Aorta (tissue), 5 donors: ENCODE measurements at regions not wholly inside any gene's neighbourhood (a gene's known extent, or its start where the extent isn't known, plus 50 kb on each side); places are given as distances from the start of the nearest gene placed in this dataset.

Experiments used
- ATAC-seq: fragments of 200-7000 bp; cut with Tn5 transposase; one replicate; pipeline ENCODE4 v1.9.1; 2022; ENCODE audit warnings: moderate library complexity; ENCODE audit not compliant: low FRiP score
- DNase-seq, 2 donors: peaks; one replicate each; pipeline ENCODE4 v3.0.0-alpha.2; 2020
- H3K27ac ChIP-seq, 2 donors: one replicate each; pipeline ENCODE4 v1.5.1; 2013; ENCODE audit warnings: low read length in 2 of 2, mild to moderate bottlenecking in 2 of 2, moderate library complexity in 2 of 2, control low read depth in 1 of 2, inconsistent platforms in 1 of 2, low read depth in 1 of 2
- H3K27me3 ChIP-seq, 2 donors: one replicate each; pipeline ENCODE4 v1.6.1; 2013; ENCODE audit warnings: control low read depth in 1 of 2, low read length in 1 of 2, mild to moderate bottlenecking in 1 of 2, moderate library complexity in 1 of 2; ENCODE audit not compliant: insufficient read depth in 2 of 2, control insufficient read depth in 1 of 2
- H3K36me3 ChIP-seq, 2 donors: one replicate each; pipeline ENCODE4 v1.6.1; 2013; ENCODE audit warnings: control low read depth in 1 of 2, low read length in 1 of 2, mild to moderate bottlenecking in 1 of 2; ENCODE audit not compliant: insufficient read depth in 2 of 2, control insufficient read depth in 1 of 2
- H3K4me1 ChIP-seq, 2 donors: one replicate each; pipeline ENCODE4 v1.6.1; 2013; ENCODE audit warnings: low read length in 2 of 2, control low read depth in 1 of 2, mild to moderate bottlenecking in 1 of 2, moderate library complexity in 1 of 2; ENCODE audit not compliant: insufficient read depth in 2 of 2, control insufficient read depth in 1 of 2
- H3K4me3 ChIP-seq, 2 donors: one replicate each; pipeline ENCODE4 v1.5.1; 2013; ENCODE audit warnings: low read length in 2 of 2, control low read depth in 1 of 2, mild to moderate bottlenecking in 1 of 2
- H3K9me3 ChIP-seq: one replicate; pipeline ENCODE4 v1.6.1; 2013; ENCODE audit warnings: mild to moderate bottlenecking, low read length; ENCODE audit not compliant: control insufficient read depth
- WGBS, 2 donors: extraction: QIAGEN DNeasy Blood & Tissue Kit; methylation state at CpG; one replicate each; pipeline ENCODE4 v1.1.7; 2013; 5-methylcytosine and 5-hydroxymethylcytosine counted together
- intact Hi-C, 2 donors: fragments of 100-400 bp; cut with DNase I; formaldehyde crosslinking; loops; one replicate each; pipeline versions ENCODE4 v1.14.2 to v1.15.0; 2022
- donor health status: healthy with polysubstance abuse.
- donor health status: Bipolar disorder and iron deficiency.
- donor health status: DM: no; HTN: no; CAD: no.
- donor health status: DM: no; HTN: no; CAD: no.
- donor health status: DM: yes; HTN: yes; CAD: no.

DNA sequence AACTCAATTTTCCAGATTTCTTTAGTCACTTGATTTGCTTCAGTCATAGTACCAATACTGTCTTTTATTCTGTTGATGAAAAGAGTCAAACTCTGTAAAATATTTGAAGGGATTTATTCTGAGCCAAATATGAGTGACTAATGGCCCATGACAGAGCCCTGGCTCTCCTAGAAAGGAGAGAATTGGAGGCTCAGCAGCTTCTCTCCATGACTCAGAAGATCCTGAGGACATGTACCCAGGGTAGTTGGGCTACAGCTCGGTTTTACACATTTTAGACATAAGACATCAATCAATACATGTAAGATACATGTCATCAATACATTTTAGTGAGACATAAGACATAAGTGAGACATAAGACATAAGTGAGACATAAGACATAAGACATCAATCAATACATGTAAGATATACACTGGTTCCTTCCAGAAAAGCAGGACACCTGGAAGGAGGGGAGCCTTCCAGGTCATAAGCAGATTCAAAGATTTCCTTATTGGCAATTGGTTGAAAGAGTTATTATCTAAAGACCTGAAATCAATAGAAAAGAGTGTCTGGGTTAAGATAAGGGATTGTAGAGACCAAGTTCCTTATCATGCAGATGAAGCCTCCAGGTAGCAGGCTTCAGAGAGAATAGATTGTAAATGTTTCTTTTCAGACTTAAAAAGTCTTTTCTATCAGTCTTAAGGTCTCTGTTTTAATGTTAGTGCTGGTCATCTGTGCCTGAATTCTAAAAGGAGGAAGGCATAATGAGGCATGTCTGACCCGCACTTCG lies 179.8 kb upstream of the RFC3 start:
- intact Hi-C loops: no loop called here
- Histone ChIP-seq H3K27ac (no peak overlapping the region), H3K27me3 (no peaks in the 10 kb centered on the region), H3K36me3 (no peaks in the 10 kb centered on the region), H3K9me3 (no peaks in the 10 kb centered on the region), H3K4me1 (peaks cover 0 to 2% of the 10 kb centered on the region in 2 donors), H3K4me3 (no peak overlapping the region)
- WGBS, 2 donors: 71 to 78% methylated on average over 3 of the region's 3 CpGs
- DNase-seq (no peak), ATAC-seq (no peak)

DNA sequence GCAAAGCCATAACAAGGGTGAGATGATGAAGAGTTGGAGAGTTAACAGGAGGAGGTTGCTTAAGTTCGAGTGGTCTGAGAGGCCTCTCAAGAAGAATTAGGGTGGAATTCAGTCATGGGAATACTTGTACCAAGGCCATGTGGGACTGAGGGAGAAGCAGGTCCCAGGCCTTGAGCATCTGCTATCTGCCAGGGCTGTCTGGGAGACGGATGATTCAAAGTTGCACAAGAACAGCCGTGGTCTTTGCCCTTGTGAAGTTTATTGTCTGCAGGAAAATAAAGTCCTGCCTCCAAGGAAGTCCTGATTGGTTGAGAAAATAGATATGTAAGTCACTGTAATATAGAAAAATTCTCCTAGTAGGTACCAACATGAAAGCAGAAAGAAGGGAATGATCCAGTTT lies 178.8 kb upstream of the RFC3 start:
- intact Hi-C loops: no loop called here
- H3K27me3 ChIP-seq: no peaks in the 10 kb centered on the region
- ATAC-seq (peak; percentile 66), DNase-seq (no peak)
- 73 to 74% methylated on average over 3 of the region's 3 CpGs for WGBS, 2 donors
- H3K4me3 ChIP-seq: no peak overlapping the region
- H3K4me1 ChIP-seq: peaks cover 0 to 2% of the 10 kb centered on the region in 2 donors
- H3K9me3 ChIP-seq: no peaks in the 10 kb centered on the region
- H3K36me3 ChIP-seq: no peaks in the 10 kb centered on the region
- H3K27ac ChIP-seq: no peak overlapping the region

DNA sequence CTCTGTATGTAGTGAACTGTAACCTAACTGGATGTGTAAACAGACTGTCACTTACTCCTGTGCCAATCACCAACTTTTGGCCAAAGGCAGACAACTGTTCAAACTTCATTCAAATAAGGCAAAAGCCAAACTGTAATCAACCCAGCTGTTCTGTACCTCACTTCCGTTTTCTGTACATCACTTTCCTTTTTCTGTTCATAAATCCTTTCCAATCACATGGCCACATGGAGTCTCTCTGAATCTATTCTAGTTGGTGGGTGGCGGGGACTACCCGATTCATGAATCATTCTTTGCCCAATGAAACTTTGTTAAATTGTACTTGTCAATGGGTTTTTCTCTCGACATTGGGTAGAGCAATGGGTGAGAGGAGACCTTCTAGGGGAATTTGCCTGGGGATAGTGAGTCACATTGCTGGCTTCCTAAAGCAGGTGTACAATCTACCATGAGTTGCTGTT lies 178.3 kb upstream of the RFC3 start:
- WGBS, 2 donors: 96 to 97% methylated on average over 4 of the region's 4 CpGs
- ATAC-seq (no peak), DNase-seq (no peak)
- Histone ChIP-seq H3K9me3 (no peaks in the 10 kb centered on the region), H3K27me3 (no peaks in the 10 kb centered on the region), H3K4me1 (peaks cover 0 to 2% of the 10 kb centered on the region in 2 donors), H3K27ac (no peak overlapping the region), H3K36me3 (no peaks in the 10 kb centered on the region), H3K4me3 (no peak overlapping the region)
- intact Hi-C loops: no loop called here

DNA sequence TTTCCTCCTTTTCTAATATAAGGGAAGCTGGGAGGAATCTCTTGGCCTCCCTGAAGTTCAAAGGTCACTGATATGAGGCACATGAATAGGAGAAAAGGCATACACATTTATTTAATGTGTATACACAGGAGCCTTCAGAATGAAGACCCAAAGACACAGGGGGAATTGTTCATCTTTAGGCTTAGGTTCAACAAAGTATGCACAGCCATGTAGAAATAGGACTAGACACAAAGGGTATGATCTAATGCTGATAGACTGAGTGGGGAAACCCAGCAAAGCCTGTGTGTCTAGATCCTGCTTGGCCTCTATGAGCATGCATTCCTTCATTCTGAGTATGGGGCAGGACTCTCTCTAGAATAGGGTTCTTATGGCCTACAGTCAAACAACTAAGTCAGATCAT lies 177.1 kb upstream of the RFC3 start:
- Histone ChIP-seq H3K4me3 (no peak overlapping the region), H3K9me3 (no peaks in the 10 kb centered on the region), H3K27me3 (no peaks in the 10 kb centered on the region), H3K4me1 (peaks cover 2 to 4% of the 10 kb centered on the region in 2 donors), H3K36me3 (no peaks in the 10 kb centered on the region), H3K27ac (no peak overlapping the region)
- intact Hi-C loops: no loop called here
- DNase-seq (no peak), ATAC-seq (no peak)

DNA sequence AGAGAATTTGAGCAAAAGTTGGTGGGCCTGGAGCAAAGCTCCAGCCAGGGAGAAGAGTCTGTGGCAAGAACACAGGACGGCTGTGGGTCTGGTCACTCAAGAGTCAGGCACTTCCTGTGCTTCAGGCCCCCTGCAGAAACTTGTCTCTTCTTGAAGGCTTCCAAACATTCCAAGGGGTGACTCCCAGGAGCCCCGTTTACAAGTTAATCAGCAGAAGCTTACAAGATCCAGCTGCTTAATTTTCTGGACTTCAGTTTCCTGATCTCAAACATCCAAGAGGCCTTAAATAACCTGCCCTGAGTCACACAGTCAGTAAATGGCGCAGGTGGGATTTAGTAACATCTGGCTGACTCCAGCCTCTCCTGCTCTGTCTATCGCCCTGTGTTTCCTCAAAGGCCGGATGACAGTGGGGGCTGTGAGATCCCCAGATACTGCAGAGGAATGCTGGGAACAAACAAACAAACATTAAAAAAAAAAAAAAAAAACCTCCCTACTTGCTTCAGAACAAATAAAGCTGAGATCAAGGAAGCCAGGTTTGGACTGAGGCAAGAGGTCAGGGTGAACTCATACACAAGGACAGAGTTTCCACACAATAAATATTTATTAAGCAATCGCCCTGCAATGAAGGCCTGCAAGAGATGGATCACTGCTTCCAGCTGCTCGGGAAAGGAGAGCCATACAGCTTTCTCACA lies 175.4 kb upstream of the RFC3 start:
- Histone ChIP-seq H3K36me3 (no peaks in the 10 kb centered on the region), H3K4me1 (peaks cover 2 to 4% of the 10 kb centered on the region in 2 donors), H3K4me3 (no peak overlapping the region), H3K27me3 (no peaks in the 10 kb centered on the region), H3K9me3 (no peaks in the 10 kb centered on the region), H3K27ac (no peak overlapping the region)
- intact Hi-C loops: no loop called here
- no peak for DNase-seq
- peak; percentile 67 for ATAC-seq
- WGBS, 2 donors: 83 to 85% methylated on average over 7 of the region's 7 CpGs

DNA sequence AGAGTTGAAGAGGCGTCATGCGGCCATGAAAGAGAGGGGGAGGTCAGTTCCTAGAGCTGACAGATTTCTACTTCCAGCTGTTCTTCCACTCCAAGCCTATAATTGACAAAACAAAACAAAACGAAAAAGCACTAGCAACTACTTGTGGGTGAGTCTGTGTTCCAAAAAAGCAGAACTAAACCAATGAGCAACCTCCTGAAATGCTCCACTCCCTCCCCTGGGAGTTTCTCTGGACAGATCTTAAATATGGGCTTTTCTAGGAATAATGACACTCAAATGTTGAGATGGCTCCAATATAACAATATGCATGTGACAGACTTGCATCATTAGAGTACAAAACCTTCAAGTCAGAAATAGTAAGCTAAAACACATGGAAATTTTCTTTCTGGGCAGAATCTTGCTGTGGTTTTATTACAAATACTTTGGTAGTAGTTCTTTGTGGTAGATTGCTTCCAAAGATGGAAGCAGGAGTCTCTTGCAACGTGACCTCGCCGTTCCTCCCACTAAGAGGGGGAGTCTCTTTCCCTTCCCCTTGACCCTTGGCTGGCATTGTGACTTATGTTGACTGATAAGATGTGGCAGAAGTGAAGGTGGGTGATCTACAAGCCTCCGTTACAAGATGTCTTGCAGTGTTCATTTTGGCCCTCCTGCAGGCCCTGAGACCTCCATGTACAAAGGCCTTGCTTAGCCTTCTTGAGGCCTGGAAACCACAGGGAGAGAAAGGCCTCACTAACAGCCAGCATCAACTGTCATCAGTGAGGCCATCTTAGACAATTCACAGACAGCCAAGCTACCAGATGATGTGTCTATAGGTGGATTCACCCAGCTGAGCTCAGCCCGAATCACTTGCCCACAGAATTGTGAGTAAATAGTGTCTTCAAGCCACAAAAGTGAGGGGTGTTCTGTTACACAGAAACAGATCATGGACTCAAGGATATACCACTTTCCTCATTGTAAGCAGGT lies 173.1 kb upstream of the RFC3 start:
- peaks cover 0 to 4% of the 10 kb centered on the region in 2 donors for H3K4me1 ChIP-seq
- ATAC-seq (peak; percentile 64), DNase-seq (no peak)
- H3K36me3 ChIP-seq: no peaks in the 10 kb centered on the region
- H3K4me3 ChIP-seq: no peak overlapping the region
- no peaks in the 10 kb centered on the region for H3K9me3 ChIP-seq
- 51% methylated on average over 8 of the region's 8 CpGs for WGBS, 2 donors
- intact Hi-C loops: no loop called here
- H3K27ac ChIP-seq: peak overlapping the region in 1 of 2 donors; percentile 33
- H3K27me3 ChIP-seq: no peaks in the 10 kb centered on the region

DNA sequence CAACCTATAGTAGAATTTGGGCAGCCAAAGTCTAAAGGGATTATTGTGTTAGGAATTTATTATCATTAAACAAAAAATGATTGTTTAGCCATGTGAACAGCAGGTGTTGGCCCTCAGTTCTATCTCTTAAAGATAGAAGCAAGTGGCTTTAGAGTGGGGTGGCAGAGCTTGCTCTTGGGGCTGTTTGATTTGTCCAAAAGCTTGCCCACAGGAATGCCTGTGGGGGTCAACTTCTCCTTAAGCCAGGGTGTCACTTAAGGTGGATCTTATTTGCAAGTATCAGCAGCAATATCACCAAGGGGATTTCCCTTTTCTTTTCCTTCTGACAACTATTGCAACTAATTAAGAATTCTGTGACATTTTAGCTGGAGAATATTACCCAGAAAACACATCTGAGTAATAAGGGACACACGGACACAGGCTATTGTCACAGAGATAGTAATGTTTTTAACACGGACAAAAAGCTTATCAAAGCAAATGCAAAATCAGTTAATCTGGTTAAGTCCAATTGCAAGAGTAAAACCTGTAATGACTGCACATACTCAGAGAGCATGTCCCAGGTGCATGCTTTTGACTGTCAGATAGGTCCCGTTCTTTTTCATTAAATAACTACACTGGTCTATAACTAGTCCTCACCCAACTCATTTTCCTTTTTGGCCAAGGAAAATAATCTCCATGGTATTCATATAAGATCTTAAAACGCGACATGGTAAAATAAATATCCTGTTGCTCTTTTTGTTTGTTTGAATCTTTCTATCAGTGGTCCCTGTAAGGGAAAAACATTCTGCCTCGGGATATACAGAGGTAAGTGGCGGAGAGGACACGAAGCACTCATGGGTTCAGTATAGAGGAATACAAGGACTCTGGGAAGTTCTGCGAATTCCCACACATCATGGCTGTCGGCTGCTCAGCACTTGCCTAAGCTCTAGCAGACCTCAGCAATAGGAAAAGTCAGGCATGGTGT lies 172.1 kb upstream of the RFC3 start:
- ATAC-seq: no peak
- no peak overlapping the region for H3K27ac ChIP-seq
- no peak for DNase-seq

More for the DNA sequence above, 172.1 kb upstream of the RFC3 start:
- no peaks in the 10 kb centered on the region for H3K9me3 ChIP-seq
- intact Hi-C loops: no loop called here
- no peaks in the 10 kb centered on the region for H3K36me3 ChIP-seq
- H3K4me1 ChIP-seq: peaks cover 0 to 4% of the 10 kb centered on the region in 2 donors
- whole genome bisulfite sequencing, 2 donors: 84 to 89% methylated on average over 10 of the region's 10 CpGs
- no peak overlapping the region for H3K4me3 ChIP-seq
- no peaks in the 10 kb centered on the region for H3K27me3 ChIP-seq
